GM21529 (cell line): ENCODE measurements at regions not wholly inside any gene's neighbourhood (a gene's known extent, or its start where the extent isn't known, plus 50 kb on each side); places are given as distances from the start of the nearest gene placed in this dataset.
"Not testable (repeated sequence)": the region's sequence is repeated elsewhere in the genome, so short reads cannot be mapped to it uniquely, and the experiment has no call there.

Experiments used
- ATAC-seq: cut with Tn5 transposase; IDR thresholded peaks from one replicate; pipeline ENCODE4 v1.9.1; 2021; ENCODE audit not compliant: unreplicated experiment

GRCh38 chr7:3135626-3136025 is 92.0 kb upstream of the CARD11 start:
- no peak for ATAC-seq

DNA sequence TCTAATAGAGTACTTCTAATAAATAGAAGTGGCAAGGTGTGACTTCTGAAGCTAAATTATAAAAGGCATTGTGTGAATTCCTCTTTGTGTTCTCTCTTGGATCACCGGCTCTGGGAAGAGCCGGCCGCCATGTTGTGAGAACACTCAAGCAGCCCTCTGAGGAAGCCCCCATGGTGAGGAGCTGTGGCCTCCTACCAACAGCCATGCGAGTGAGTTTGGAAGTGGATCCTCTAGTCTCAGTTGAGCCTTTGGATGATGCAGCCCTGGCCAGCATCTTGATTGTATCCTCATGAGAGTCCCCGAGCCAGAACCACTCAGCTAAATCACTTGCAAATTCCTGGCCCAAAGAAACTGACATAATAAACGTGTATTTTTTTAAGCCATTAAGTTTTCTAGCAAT is 94.5 kb upstream of the CARD11 start:
- no peak for ATAC-seq

GRCh38 chr7:3138997-3139396 is 95.3 kb upstream of the CARD11 start:
- no peak for ATAC-seq

DNA sequence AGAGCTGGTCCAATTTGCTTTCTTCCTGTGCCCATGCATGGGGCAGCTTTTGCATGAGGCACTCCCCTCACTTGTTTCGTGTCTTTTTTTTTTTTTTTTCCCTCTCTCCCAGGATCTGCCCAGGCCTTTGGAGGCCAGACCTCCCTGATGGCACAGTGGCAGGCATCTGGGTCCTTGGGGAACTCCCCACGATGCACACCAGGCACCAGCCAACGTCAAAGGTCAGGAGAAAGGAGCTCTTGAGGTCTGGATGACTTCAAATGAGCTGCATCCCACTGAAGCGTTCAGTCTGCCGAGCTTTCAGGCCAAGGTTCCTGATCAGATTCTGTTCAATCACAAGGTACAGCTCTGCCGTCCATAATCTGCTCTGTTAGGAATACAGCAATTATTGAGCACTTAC is 97.2 kb upstream of the CARD11 start:
- no peak for ATAC-seq

GRCh38 chr7:3141326-3141725 is 97.7 kb upstream of the CARD11 start:
- no peak for ATAC-seq

DNA sequence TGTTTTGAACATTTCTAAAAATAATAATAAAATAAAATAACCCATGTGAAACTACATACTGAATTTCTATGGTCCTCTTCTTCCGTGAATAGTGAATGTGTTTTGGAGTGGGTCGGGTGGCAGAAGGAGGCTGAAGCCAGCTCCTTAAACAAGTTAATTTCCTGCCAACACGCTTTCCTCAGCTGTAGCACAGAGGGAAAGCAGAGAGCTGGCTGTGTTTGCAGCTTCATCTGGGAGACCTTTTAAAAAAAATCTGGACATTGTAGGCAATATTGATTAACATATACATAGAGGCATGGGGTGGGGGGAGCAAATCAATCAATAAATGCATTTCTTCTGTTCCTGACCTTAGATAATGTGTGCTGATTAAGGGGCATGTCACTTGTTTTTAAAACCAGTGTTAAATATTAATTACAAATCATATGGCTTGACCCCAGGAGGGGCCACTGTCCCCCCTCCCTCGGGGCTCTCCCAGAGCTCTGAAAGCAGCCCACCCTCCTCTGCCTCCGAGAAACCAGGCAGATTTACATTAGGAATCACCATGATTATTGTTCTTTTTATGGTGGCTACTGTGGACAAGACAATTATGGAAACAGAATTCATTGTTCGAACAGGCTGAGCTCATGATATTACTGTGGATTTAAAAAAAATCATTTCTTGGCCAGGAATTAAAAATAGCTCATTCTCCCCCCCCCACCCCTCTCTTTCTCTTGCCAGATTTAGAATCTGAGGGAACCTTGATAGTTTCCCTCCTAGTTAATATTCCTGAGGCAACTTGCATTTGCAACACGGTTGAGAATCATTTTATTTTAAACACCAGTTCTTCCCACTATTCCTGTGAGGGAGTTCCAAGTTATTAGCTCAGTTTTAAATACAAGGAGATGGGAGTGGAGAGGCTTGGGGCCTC is 100.5 kb upstream of the CARD11 start:
- ATAC-seq, result no peak

- ATAC-seq, result not testable (repeated sequence)
These were observed 101.1 kb upstream of the CARD11 start for GRCh38 chr7:3144776-3145125.

GRCh38 chr7:3146571-3147226 is 103.0 kb upstream of the CARD11 start:
- ATAC-seq, result no peak

GRCh38 chr7:3148471-3148870 is 104.8 kb upstream of the CARD11 start:
- ATAC-seq, result not testable (repeated sequence)

DNA sequence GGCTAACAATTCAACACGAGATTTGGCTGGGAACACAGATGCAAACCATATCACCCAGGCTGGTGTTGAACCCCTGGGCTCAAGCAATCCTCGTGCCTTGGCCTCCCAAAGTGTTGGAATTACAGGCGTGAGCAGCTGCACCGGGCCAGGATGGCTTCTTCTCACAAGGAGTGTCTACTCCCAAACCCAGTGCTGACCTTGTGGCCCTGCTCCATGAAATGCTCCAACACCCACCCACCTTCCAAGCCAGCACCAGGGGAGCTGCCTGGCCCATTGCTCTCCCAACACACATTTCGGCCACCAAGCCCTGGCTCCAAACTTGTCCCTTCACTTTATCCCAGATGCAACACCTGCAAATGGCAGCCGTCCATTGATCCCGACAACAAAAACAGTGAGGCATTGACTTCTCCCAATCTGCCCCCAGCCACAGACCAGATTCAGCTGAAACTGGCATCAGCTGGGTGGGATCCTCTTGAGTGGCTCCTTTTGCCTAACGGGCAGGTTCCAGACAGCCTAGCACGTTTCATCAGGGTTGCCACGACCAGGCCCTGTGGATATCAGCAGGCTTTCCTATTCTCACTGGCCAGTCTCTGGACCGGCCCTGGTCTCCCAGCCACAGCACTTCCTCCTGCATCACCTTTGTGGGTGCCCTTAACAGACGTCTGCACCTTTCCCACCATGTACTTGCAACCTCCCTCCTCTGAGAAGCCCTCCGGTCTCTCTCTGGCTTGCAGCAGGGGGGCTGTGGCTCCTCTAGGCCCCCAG is 105.7 kb upstream of the CARD11 start:
- no peak for ATAC-seq

DNA sequence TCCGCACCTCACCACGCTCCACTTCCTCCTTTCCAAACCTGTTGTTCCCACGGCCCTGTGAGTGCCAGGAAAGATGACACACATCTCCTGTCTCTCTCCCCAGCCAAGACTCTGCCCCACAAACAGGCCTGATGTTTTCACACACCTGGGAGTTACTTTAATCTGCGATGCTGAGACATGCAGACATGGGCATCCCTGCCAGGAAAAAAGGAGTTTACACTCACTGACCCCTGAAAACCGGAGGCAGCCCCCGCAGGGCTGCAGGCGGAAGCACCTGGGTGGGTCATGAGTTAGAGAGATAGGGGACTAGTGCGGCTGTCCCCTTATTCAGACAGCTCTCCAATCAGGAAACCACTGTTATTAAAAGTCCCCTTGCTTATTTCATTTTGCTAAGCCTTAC is 106.4 kb upstream of the CARD11 start:
- ATAC-seq, result no peak

DNA sequence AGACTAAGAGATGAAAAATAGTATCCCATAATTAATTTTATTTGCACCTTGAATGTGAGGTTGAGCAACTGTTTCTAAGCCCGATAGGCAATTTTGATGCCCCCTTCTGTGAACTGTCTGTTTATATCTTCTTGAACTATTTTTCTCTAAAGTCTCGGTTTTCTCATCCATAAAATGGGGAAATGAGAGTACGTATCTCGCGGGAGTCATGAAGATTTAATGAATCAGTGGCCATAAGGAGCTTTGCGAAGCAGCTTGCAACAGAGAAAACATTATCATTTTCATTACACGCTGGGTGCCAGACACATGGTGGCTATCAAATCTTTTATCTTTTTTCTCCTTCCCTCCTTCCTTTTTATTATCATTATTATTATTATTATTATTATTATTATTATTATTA is 108.1 kb upstream of the CARD11 start:
- ATAC-seq, result no peak

- no peak for ATAC-seq
These were observed 109.0 kb upstream of the CARD11 start for GRCh38 chr7:3152714-3153113.

GRCh38 chr7:3153118-3153517 is 109.5 kb upstream of the CARD11 start:
- ATAC-seq, result no peak

GRCh38 chr7:3154317-3154716 is 110.7 kb upstream of the CARD11 start:
- ATAC-seq, result no peak

GRCh38 chr7:3154881-3155494 is 111.3 kb upstream of the CARD11 start:
- ATAC-seq, result peak; percentile 56

DNA sequence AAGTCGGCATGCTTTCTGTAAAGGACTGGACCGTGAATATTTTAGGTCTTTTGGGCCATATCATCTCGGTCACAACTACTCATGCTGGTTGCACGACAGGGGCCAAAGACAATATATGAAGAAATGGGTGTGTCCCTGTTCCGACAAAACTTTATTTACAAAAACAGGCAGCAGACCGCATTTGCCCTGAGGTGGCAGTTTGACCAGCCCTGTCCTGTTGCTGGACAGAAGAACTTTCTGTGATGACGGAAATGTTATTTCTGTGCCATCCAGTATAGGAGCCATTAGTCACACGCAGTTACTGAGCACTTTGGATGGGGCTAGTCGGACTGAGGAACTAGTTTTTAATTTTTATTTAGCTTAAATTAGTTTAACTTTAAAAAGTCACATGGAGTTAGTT is 112.8 kb upstream of the CARD11 start:
- no peak for ATAC-seq

GRCh38 chr7:3157566-3158287 is 114.1 kb upstream of the CARD11 start:
- no peak for ATAC-seq

DNA sequence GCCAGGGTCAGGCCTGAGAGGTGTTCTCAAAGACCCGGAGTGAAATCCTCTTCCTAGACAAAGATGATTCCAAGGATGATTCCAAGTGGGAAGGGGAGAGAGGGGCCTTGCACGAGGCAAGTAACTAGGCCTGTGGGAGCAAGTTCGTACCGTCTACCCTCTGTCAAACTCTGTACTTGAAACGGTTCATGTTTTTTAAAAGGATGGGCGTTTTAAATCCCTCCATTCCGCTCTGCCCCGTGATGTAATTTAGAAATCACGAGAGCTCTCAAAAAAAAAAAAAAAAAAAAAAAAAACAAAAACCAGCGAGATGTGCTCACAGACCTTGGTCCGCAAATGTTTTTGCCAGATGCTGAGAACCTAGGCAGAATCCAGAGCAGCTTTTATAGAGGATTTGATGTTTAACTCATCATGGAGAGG is 114.7 kb upstream of the CARD11 start:
- ATAC-seq, result no peak

DNA sequence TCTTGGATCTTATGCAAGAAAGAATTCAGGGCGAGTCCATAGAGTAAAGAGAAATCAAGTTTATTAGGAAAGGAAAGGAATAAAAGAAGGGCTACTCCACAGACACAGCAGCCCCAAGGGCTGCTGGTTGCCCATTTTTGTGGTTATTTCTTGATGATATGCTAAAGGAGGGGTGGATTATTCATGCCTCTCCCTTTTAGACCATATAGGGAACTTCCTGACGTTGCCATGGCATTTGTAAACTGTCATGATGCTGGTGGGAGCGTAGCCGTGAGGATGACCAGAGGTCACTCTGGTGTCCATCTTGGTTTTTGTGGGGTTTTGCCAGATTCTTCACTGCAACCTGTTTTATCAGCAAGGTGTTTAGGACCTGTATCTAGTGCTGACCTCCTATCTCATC is 115.4 kb upstream of the CARD11 start:
- no peak for ATAC-seq

DNA sequence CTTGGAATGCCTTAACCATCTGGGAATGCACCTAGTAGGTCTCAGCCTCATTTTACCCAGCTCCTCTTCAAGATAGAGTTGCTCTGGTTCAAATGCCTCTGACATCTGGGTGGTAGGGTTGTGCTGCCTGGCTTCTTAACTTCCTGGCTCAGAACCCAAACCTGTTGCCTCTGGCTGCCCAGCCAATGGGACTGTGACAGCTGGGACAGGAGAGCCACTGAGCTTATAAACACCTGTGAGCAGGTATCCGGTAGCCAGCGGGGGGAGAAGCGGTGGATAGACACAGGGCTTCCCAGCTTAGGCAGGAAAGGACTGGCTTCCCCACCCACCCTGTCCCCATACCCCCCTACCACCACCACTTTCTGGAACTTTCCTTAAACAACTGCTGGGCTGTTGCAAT is 115.8 kb upstream of the CARD11 start:
- ATAC-seq, result no peak
